ENCODE measurements at regions not wholly inside any gene's neighbourhood (a gene's known extent, or its start where the extent isn't known, plus 50 kb on each side); places are given as distances from the start of the nearest gene placed in this dataset.

- Histone ChIP-seq H3K27me3 (replicated peaks; ENCODE audit: control insufficient read depth, insufficient read depth, low read length) (no peaks in the 10 kb centered on the region), H3K9ac (ENCODE audit: low read length) (no peak overlapping the region), H3K36me3 (ENCODE audit: control insufficient read depth, insufficient read depth, low read length, severe bottlenecking) (no peaks in the 10 kb centered on the region), H3K9me3 (ENCODE audit: control insufficient read depth, low read length) (no peaks in the 10 kb centered on the region), H3K4me1 (ENCODE audit: control insufficient read depth, insufficient read depth, low read length) (no peaks in the 10 kb centered on the region), H3K4me3 (ENCODE audit: low read length) (no peak overlapping the region)
- DNase-seq (ENCODE audit: low read depth): no peak
These were observed 779.3 kb upstream of the ACO1 start for GRCh38 chr9:31605164-31605563.

GRCh38 chr9:31606678-31607077 is 777.8 kb upstream of the ACO1 start:
- no peak overlapping the region for H3K9ac ChIP-seq (ENCODE audit: low read length)
- no peaks in the 10 kb centered on the region for H3K36me3 ChIP-seq (ENCODE audit: control insufficient read depth, insufficient read depth, low read length, severe bottlenecking)
- no peaks in the 10 kb centered on the region for H3K4me1 ChIP-seq (ENCODE audit: control insufficient read depth, insufficient read depth, low read length)
- H3K9me3 ChIP-seq (ENCODE audit: control insufficient read depth, low read length): no peaks in the 10 kb centered on the region
- no peak overlapping the region for H3K4me3 ChIP-seq (ENCODE audit: low read length)
- DNase-seq (ENCODE audit: low read depth): no peak
- H3K27me3 ChIP-seq (replicated peaks; ENCODE audit: control insufficient read depth, insufficient read depth, low read length): no peaks in the 10 kb centered on the region

GRCh38 chr9:31608416-31608815 is 776.0 kb upstream of the ACO1 start:
- Histone ChIP-seq H3K9me3 (ENCODE audit: control insufficient read depth, low read length) (no peaks in the 10 kb centered on the region), H3K9ac (ENCODE audit: low read length) (no peak overlapping the region), H3K4me3 (ENCODE audit: low read length) (no peak overlapping the region), H3K36me3 (ENCODE audit: control insufficient read depth, insufficient read depth, low read length, severe bottlenecking) (no peaks in the 10 kb centered on the region), H3K27me3 (replicated peaks; ENCODE audit: control insufficient read depth, insufficient read depth, low read length) (no peaks in the 10 kb centered on the region), H3K4me1 (ENCODE audit: control insufficient read depth, insufficient read depth, low read length) (peaks cover 6% of the 10 kb centered on the region)
- peak; percentile 76 for DNase-seq (ENCODE audit: low read depth)

- DNase-seq (ENCODE audit: low read depth): peak; percentile 10
- H3K4me1 ChIP-seq (ENCODE audit: control insufficient read depth, insufficient read depth, low read length): peaks cover 6% of the 10 kb centered on the region
- H3K27me3 ChIP-seq (replicated peaks; ENCODE audit: control insufficient read depth, insufficient read depth, low read length): no peaks in the 10 kb centered on the region
- no peak overlapping the region for H3K9ac ChIP-seq (ENCODE audit: low read length)
- no peak overlapping the region for H3K4me3 ChIP-seq (ENCODE audit: low read length)
- H3K9me3 ChIP-seq (ENCODE audit: control insufficient read depth, low read length): no peaks in the 10 kb centered on the region
- H3K36me3 ChIP-seq (ENCODE audit: control insufficient read depth, insufficient read depth, low read length, severe bottlenecking): no peaks in the 10 kb centered on the region
These were observed 775.6 kb upstream of the ACO1 start for GRCh38 chr9:31608881-31609280.

- no peak overlapping the region for H3K4me3 ChIP-seq (ENCODE audit: low read length)
- no peaks in the 10 kb centered on the region for H3K9me3 ChIP-seq (ENCODE audit: control insufficient read depth, low read length)
- peaks cover 6% of the 10 kb centered on the region for H3K4me1 ChIP-seq (ENCODE audit: control insufficient read depth, insufficient read depth, low read length)
- no peaks in the 10 kb centered on the region for H3K27me3 ChIP-seq (replicated peaks; ENCODE audit: control insufficient read depth, insufficient read depth, low read length)
- no peak overlapping the region for H3K9ac ChIP-seq (ENCODE audit: low read length)
- no peaks in the 10 kb centered on the region for H3K36me3 ChIP-seq (ENCODE audit: control insufficient read depth, insufficient read depth, low read length, severe bottlenecking)
- peak; percentile 24 for DNase-seq (ENCODE audit: low read depth)
These were observed 772.0 kb upstream of the ACO1 start for GRCh38 chr9:31612336-31613030.

GRCh38 chr9:31615966-31616365 is 768.5 kb upstream of the ACO1 start:
- Histone ChIP-seq H3K9me3 (ENCODE audit: control insufficient read depth, low read length) (no peaks in the 10 kb centered on the region), H3K36me3 (ENCODE audit: control insufficient read depth, insufficient read depth, low read length, severe bottlenecking) (no peaks in the 10 kb centered on the region), H3K4me3 (ENCODE audit: low read length) (no peak overlapping the region), H3K27me3 (replicated peaks; ENCODE audit: control insufficient read depth, insufficient read depth, low read length) (no peaks in the 10 kb centered on the region), H3K9ac (ENCODE audit: low read length) (no peak overlapping the region), H3K4me1 (ENCODE audit: control insufficient read depth, insufficient read depth, low read length) (peaks cover 6% of the 10 kb centered on the region)
- DNase-seq (ENCODE audit: low read depth): no peak

- Histone ChIP-seq H3K9ac (ENCODE audit: low read length) (no peak overlapping the region), H3K4me3 (ENCODE audit: low read length) (no peak overlapping the region), H3K27me3 (replicated peaks; ENCODE audit: control insufficient read depth, insufficient read depth, low read length) (no peaks in the 10 kb centered on the region), H3K4me1 (ENCODE audit: control insufficient read depth, insufficient read depth, low read length) (no peaks in the 10 kb centered on the region), H3K36me3 (ENCODE audit: control insufficient read depth, insufficient read depth, low read length, severe bottlenecking) (no peaks in the 10 kb centered on the region), H3K9me3 (ENCODE audit: control insufficient read depth, low read length) (peaks cover 11% of the 10 kb centered on the region)
- no peak for DNase-seq (ENCODE audit: low read depth)
These were observed 760.9 kb upstream of the ACO1 start for GRCh38 chr9:31623511-31623910.

- H3K36me3 ChIP-seq (ENCODE audit: control insufficient read depth, insufficient read depth, low read length, severe bottlenecking): no peaks in the 10 kb centered on the region
- no peak overlapping the region for H3K4me3 ChIP-seq (ENCODE audit: low read length)
- no peaks in the 10 kb centered on the region for H3K27me3 ChIP-seq (replicated peaks; ENCODE audit: control insufficient read depth, insufficient read depth, low read length)
- peaks cover 11% of the 10 kb centered on the region for H3K9me3 ChIP-seq (ENCODE audit: control insufficient read depth, low read length)
- no peak overlapping the region for H3K9ac ChIP-seq (ENCODE audit: low read length)
- DNase-seq (ENCODE audit: low read depth): no peak
- no peaks in the 10 kb centered on the region for H3K4me1 ChIP-seq (ENCODE audit: control insufficient read depth, insufficient read depth, low read length)
These were observed 755.2 kb upstream of the ACO1 start for GRCh38 chr9:31629292-31629691.

GRCh38 chr9:31637265-31637664 is 747.2 kb upstream of the ACO1 start:
- DNase-seq (ENCODE audit: low read depth): no peak
- H3K36me3 ChIP-seq (ENCODE audit: control insufficient read depth, insufficient read depth, low read length, severe bottlenecking): no peaks in the 10 kb centered on the region
- H3K9ac ChIP-seq (ENCODE audit: low read length): no peak overlapping the region
- no peaks in the 10 kb centered on the region for H3K4me1 ChIP-seq (ENCODE audit: control insufficient read depth, insufficient read depth, low read length)
- no peak overlapping the region for H3K4me3 ChIP-seq (ENCODE audit: low read length)
- no peaks in the 10 kb centered on the region for H3K27me3 ChIP-seq (replicated peaks; ENCODE audit: control insufficient read depth, insufficient read depth, low read length)
- no peaks in the 10 kb centered on the region for H3K9me3 ChIP-seq (ENCODE audit: control insufficient read depth, low read length)

GRCh38 chr9:31637861-31638260 is 746.6 kb upstream of the ACO1 start:
- no peaks in the 10 kb centered on the region for H3K4me1 ChIP-seq (ENCODE audit: control insufficient read depth, insufficient read depth, low read length)
- H3K27me3 ChIP-seq (replicated peaks; ENCODE audit: control insufficient read depth, insufficient read depth, low read length): no peaks in the 10 kb centered on the region
- H3K4me3 ChIP-seq (ENCODE audit: low read length): no peak overlapping the region
- H3K9ac ChIP-seq (ENCODE audit: low read length): no peak overlapping the region
- DNase-seq (ENCODE audit: low read depth): no peak
- no peaks in the 10 kb centered on the region for H3K9me3 ChIP-seq (ENCODE audit: control insufficient read depth, low read length)
- H3K36me3 ChIP-seq (ENCODE audit: control insufficient read depth, insufficient read depth, low read length, severe bottlenecking): no peaks in the 10 kb centered on the region

- Histone ChIP-seq H3K36me3 (ENCODE audit: control insufficient read depth, insufficient read depth, low read length, severe bottlenecking) (no peaks in the 10 kb centered on the region), H3K4me1 (ENCODE audit: control insufficient read depth, insufficient read depth, low read length) (no peaks in the 10 kb centered on the region), H3K4me3 (ENCODE audit: low read length) (no peak overlapping the region), H3K27me3 (replicated peaks; ENCODE audit: control insufficient read depth, insufficient read depth, low read length) (no peaks in the 10 kb centered on the region), H3K9me3 (ENCODE audit: control insufficient read depth, low read length) (no peaks in the 10 kb centered on the region), H3K9ac (ENCODE audit: low read length) (no peak overlapping the region)
- DNase-seq (ENCODE audit: low read depth): peak; percentile 2
These were observed 745.0 kb upstream of the ACO1 start for GRCh38 chr9:31639451-31639850.

- Histone ChIP-seq H3K4me3 (ENCODE audit: low read length) (no peak overlapping the region), H3K27me3 (replicated peaks; ENCODE audit: control insufficient read depth, insufficient read depth, low read length) (no peaks in the 10 kb centered on the region), H3K9me3 (ENCODE audit: control insufficient read depth, low read length) (no peaks in the 10 kb centered on the region), H3K36me3 (ENCODE audit: control insufficient read depth, insufficient read depth, low read length, severe bottlenecking) (no peaks in the 10 kb centered on the region), H3K9ac (ENCODE audit: low read length) (no peak overlapping the region), H3K4me1 (ENCODE audit: control insufficient read depth, insufficient read depth, low read length) (no peaks in the 10 kb centered on the region)
- DNase-seq (ENCODE audit: low read depth): no peak
These were observed 715.1 kb upstream of the ACO1 start for GRCh38 chr9:31669311-31669710.

All from adipocyte (in vitro differentiated cells).